Inflammatory macrophage (primary cell): ENCODE measurements at regions not wholly inside any gene's neighbourhood (a gene's known extent, or its start where the extent isn't known, plus 50 kb on each side); places are given as distances from the start of the nearest gene placed in this dataset.
"Not testable (repeated sequence)": the region's sequence is repeated elsewhere in the genome, so short reads cannot be mapped to it uniquely, and the experiment has no call there.

ENCODE experiments used
- DNase-seq, 2 donors: peaks; one replicate each; pipeline ENCODE4 v3.0.0-alpha.2; 2020 to 2022

GRCh38 chr4:75422998-75423397, 91.2 kb downstream of the RCHY1 start:
- no peak for DNase-seq

GRCh38 chr4:75412746-75413145, 101.5 kb downstream of the RCHY1 start:
- DNase-seq, result no peak

DNA sequence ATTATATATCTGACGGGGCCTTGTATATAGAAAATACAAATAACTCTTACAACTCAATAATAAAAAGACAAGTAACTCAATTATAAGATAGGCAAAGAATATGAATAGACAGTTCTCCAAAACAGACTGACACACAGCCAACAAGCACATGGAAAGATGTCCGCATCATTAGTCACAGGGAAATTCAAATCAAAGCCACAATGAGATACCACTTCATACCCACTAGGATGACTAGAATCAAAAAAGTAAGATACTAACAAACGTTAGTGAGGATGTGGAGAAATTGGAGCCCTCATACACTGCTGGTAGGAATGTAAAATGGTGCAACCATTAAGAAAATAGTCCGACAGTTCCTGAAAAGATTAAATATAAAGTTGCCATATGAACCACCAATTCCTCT, 115.7 kb downstream of the RCHY1 start:
- no peak for DNase-seq

DNA sequence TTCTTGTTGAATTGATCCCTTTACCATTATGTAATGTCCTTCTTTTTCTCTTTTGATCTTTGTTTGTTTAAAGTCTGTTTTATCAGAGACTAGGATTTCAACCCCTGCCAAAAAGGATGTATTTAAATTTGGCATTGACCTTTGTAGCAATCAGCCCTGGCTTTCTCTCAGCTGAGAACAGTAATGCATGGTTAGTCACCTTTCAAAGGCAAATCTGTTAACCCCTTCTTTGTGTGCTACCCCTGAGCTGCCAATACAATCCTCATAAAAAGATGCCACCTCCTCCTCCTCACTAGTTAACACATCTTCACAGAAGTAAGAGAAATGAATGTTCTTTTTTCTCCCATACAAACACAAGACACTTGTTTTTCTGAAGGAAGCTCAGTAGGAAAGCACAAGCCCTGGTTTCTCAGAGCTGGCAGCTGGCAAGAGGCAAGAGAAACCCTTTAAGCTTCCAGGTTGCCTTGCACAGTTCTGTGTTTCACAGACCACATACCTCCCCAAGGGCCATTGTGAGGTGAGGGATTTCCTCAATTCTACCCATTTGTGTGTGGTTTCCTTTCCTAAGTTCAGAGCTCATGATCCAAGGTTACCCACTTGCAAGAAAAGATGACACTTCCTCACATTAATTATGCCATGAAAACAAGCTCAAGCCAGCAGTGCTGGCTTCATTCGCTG, 122.6 kb downstream of the RCHY1 start:
- DNase-seq, result no peak

DNA sequence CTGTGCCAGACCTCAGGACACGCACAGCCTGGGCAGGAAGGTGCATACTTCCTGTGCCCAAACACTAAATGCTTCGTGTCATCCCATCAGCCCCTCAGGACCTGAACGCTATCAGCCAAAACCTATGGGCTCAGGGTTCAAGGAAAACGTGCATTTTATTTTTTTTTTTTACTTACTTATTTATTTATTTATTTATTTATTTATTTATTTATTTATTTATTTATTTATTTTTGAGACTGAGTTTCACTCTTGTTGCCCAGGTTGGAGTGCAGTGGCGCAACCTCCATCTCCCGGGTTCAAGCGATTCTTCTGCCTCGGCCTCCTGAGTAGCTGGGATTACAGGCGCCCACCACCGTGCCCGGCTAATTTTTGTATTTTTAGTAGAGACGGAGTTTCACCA, 127.8 kb downstream of the RCHY1 start:
- not testable (repeated sequence) for DNase-seq

DNA sequence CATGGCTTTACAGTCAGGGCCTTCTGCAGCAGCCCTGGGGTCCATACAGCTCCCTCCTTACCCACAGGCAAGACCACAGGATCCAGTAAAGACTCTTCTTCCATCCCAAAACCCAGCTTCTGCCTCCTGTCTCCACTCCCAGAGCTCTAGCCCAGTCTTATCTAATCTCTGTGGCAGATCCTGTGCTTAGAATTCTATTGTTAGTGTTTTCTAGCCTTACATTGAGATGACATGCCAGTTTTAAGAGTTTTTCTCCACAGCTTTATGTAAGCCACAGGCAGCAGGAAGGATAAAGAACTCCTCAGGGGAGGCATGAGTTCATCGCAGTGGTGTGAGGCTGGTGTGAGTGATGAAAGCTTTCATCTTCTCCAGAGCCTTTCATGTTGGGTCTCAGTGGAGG, 129.1 kb downstream of the RCHY1 start:
- no peak for DNase-seq

GRCh38 chr4:75376543-75376942, 137.7 kb downstream of the RCHY1 start:
- no peak for DNase-seq

DNA sequence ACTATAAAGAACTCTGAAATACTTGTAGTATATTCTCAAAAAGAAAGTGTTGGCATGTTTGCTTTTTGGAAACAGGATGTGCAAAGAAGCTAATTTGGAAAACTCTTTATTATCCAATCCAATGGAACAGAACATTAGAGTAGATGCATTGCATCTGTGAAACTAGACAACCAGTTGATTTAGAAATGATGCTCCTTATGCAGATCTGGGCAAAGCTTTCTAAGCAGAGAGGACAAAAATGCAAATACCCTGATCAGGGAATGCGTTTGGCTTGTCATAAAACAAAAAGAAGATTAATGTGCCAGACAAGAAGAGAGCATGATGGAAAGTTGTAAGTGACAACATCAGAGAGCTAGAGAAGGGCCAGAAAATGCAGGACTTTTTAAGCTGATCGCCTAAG, 142.3 kb downstream of the RCHY1 start:
- no peak for DNase-seq

- no peak for DNase-seq
These were observed 143.6 kb downstream of the RCHY1 start for GRCh38 chr4:75370576-75370975.

DNA sequence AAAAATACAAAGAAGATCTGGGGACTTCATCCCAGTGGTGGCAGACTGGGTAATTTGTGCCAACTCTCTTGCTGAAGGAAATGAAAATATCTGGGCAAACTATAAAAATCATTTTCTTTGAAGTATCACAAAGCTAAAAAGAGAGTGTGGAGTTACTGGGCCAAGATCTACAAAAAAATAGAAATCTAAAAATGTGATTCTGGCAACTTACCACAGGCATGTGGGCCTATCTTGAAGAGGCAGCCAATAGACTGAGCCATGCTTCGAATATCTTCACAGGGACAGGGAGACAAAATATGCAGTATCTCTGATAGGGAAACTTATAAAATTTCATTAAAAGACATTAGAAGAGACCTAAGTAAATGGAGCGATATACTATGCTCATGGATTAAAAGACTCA, 168.8 kb downstream of the RCHY1 start:
- no peak for DNase-seq

DNA sequence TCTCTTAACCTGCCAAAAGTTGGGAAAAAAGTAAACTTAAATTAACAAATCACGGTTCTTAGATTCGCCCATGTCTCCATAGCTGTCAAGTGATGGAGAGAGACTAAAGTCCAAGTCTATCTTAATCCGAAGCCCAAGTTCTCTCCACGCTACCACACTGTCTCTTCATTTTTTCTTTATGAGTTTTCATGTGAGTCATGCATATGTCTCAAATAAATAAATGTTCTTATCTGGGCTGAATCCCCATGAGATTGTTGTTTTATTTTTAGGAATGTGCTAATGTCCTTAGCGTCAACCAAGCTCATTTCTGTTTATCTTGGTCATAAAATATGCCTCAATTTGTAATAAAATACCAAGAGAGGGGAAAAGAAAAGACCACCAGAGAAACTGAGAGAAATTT, 169.3 kb downstream of the RCHY1 start:
- no peak for DNase-seq

GRCh38 chr4:75343333-75343732, 170.9 kb downstream of the RCHY1 start:
- no peak for DNase-seq

DNA sequence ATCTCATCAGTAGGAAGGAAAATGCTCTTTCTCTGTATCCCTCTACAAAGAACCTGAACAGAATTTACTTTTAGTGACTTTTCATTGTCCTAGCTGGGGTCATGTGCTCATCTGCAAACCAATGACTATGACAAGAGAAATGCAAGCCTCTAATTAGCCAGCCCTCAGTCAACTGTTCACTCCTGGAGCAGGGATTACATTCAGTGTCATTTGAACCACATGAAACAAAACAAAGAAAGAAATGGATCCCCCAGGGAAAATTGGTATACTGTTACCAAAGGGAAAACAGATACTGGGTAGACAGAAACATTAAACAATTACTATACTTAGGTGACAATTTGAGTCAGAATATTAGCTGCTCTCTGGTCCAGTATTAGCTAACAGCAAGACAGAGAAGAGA, 173.6 kb downstream of the RCHY1 start:
- DNase-seq, result no peak

DNA sequence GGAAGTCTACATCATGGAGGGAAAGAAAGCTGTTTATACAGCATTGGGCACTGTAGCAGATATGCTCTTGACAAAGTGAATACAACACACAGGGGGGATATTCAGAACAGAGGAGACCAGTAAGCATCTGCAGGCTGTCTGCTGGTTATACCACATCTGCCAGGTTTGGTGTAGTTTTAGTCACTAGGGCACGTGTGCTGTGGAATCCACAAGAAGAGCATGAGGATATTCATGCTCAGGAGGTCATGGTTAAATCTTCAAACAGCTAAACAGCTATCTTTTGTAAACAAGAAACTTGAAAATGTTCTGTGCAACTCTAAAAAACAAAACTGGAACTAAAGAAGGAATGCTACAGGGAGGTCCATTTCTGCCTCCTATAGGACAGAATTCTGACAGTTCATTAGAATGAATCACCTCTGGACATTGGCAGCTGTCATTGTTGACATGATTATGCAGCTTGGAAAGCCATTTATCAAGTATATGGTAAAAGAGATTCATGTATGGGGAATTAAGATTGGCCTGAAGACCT, 175.8 kb downstream of the RCHY1 start:
- DNase-seq, result no peak

- DNase-seq, result no peak
These were observed 186.2 kb downstream of the RCHY1 start for GRCh38 chr4:75327804-75328512.

DNA sequence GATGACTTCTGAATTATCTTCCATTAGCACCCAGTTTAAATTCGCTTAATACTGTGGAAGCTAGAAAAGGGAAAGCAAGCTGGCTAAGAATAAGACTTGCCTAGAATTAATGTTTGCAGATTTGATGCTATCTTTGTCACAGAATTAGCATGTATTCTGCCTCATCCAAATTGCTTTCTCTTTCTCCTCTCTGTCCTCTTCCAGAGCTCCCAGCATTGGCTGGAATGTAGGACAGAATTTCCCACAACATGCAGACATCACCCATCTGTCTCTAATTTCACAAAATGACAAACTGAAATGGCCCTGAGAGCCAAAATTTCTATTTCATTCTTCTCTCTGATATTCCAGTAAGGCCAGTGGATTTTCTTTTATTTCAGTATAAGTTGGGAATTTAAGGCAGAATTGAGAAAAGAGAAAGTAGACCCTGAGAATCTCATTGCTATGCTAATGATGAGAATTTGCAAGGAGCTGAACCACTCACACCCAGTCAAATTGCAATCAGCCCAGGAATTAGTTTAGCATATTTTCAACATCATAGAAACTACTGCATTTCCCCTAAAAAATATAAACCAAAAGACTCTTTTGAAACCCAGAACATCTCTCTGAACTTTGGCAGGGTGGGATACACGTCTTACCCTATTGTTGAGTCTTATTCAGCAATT, 188.8 kb downstream of the RCHY1 start:
- DNase-seq, result no peak

DNA sequence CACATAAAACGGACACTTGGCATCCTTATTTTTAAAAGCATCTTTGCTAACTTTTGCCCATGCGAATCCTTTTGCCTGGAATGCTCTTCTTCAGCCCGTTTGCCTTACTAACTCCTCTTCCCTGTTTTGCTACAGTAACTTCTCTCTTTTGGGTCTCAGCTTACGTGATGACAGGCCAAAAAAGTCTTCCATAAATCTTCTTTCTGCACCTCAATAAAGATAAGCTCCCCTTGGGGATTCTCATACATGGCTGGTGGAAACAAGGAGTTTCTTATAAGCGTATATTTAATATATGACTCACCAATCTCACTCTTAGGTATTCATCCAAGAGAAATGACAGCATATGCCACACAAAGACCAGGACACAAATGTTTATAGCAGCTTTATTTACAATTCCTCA, 192.7 kb downstream of the RCHY1 start:
- DNase-seq, result no peak

- not testable (repeated sequence) for DNase-seq
These were observed 196.6 kb downstream of the RCHY1 start for GRCh38 chr4:75317641-75318040.

GRCh38 chr4:75308049-75308448, 206.2 kb downstream of the RCHY1 start:
- DNase-seq, result no peak

DNA sequence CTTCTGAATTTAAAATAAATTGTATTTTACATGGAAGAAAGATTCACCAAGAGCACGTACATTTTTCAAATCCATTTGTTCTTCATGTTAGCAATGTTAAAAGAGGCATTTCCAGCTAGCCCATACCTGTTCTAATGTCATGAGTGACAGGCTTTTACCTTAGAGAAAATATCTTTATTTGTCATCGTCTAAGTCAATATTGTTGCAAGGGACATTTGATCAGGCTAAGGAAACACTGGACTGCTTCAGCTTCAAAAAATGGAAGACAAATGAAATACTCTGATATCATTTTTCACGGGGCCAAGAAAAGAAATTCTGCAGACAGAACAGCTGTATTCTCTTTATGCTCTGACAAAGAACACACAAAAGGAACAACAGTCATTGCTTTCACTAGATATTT, 207.7 kb downstream of the RCHY1 start:
- no peak for DNase-seq

DNA sequence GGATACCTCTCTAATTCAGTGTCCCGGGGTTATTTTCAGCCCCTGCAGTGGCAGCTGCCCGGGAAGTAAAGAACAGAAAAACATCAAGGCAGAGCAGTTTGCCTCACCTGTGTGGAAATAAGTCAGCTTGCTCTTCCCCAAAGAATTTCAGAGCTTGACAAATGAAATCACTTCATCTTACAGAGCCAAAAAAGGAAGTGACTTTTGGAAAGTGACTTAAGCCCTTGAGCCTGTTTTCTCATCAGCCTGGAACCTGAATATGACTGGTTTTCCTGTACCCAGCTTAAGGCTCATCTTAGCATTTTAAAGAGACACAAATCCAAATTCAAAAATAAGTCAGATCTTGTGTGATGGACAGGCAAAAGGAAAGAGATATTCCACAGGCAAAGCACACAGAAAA, 211.6 kb downstream of the RCHY1 start:
- peak; percentile 5 to 12 for DNase-seq

GRCh38 chr4:75289914-75290582, 224.2 kb downstream of the RCHY1 start:
- DNase-seq, result no peak
